K562 (cell line): ENCODE measurements at regions not wholly inside any gene's neighbourhood (a gene's known extent, or its start where the extent isn't known, plus 50 kb on each side); places are given as distances from the start of the nearest gene placed in this dataset.

Source experiments
- ATAC-seq: fragments of 200-7000 bp; cut with Tn5 transposase; 3 replicates; pipeline ENCODE4 v1.9.1; 2020; ENCODE audit warnings: moderate library complexity
- BruUV-seq: library from RNA; stranded (reverse); fragments of 400-500 nt; replicated peaks from 2 replicates; lab custom pipeline; 2021; lab: Mats Ljungman, UMichigan
- CTCF ChIA-PET: fragments of 300-600 bp; formaldehyde crosslinking; extraction: SDS; loops from one replicate; lab custom pipeline; 2021; ENCODE audit warnings: low intra/inter-chr PET ratio; lab: Yijun Ruan, JAX
- POLR2A ChIA-PET: fragments of 300-600, 350-650 bp; sonication (Branson Sonifier 250); formaldehyde crosslinking; extraction: SDS; loops from one replicate; lab custom pipeline; 2021; ENCODE audit warnings: antibody characterized with exemption, inconsistent platforms; lab: Yijun Ruan, JAX
- DNase-seq, 4 experiments: peaks; one replicate each; pipeline versions ENCODE4 v3.0.0 to v3.0.0-alpha.2; 2011 to 2018; ENCODE audit warnings: low spot score in 3 of 4, mixed read lengths in 3 of 4; ENCODE audit errors: extremely low read depth in 1 of 4
- FAIRE-seq: peaks from 2 replicates; lab custom pipeline; 2011; peaks lifted over from hg19 to GRCh38; lab: Jason Lieb, UNC
- H2AFZ ChIP-seq: 2 replicates; pipeline ENCODE4 v1.6.0; 2011; ENCODE audit warnings: low read depth, low read length, control low read depth, inconsistent platforms
- H3K27ac ChIP-seq: fragments of 200-600 bp; 3 replicates; pipeline ENCODE4 v1.8.0; 2011; ENCODE audit warnings: low read depth, mild to moderate bottlenecking, control low read depth, inconsistent platforms, low read length, moderate library complexity, mixed read lengths; ENCODE audit errors: extremely low read depth
- H3K27me3 ChIP-seq, 2 experiments: fragments of 300-600 bp in 1 of 2; 2 replicates in 1 of 2; 3 replicates in 1 of 2; pipeline versions ENCODE4 v1.6.0 to v1.8.0; 2011; ENCODE audit warnings: inconsistent platforms in 2 of 2, low read length in 2 of 2, mild to moderate bottlenecking in 1 of 2, mixed read lengths in 1 of 2, moderate library complexity in 1 of 2; ENCODE audit not compliant: control insufficient read depth in 2 of 2, insufficient read depth in 2 of 2
- H3K36me3 ChIP-seq: fragments of 300-600 bp; 3 replicates; pipeline ENCODE4 v1.8.0; 2011; ENCODE audit warnings: mild to moderate bottlenecking, low read length, inconsistent platforms; ENCODE audit not compliant: control insufficient read depth, insufficient read depth
- H3K4me1 ChIP-seq, 2 experiments: fragments of 200-600 bp in 1 of 2; replicated peaks in 1 of 2; 2 replicates in 1 of 2; 3 replicates in 1 of 2; pipeline versions ENCODE4 v1.5.1 to v1.8.0; 2011; ENCODE audit warnings: inconsistent platforms in 2 of 2, low read length in 2 of 2, mild to moderate bottlenecking in 1 of 2, mixed read lengths in 1 of 2, moderate library complexity in 1 of 2; ENCODE audit not compliant: control insufficient read depth in 2 of 2, insufficient read depth in 2 of 2
- H3K4me2 ChIP-seq: 2 replicates; pipeline ENCODE4 v1.6.1; 2011; ENCODE audit warnings: low read length, control low read depth, inconsistent platforms, mixed read lengths; ENCODE audit not compliant: insufficient read depth
- H3K4me3 ChIP-seq: fragments of 200-600 bp; sonication (generic), shearing (Covaris generic); 2 replicates; pipeline ENCODE4 v1.5.1; 2016; ENCODE audit warnings: control low read depth, inconsistent platforms
- H3K79me2 ChIP-seq: fragments of 200-600 bp; 3 replicates; pipeline ENCODE4 v1.8.0; 2011; ENCODE audit warnings: low read length, inconsistent platforms; ENCODE audit not compliant: control insufficient read depth, insufficient read depth
- H3K9ac ChIP-seq, 2 experiments: 2 replicates each; pipeline versions ENCODE4 v1.6.0 to v1.6.1; 2011; ENCODE audit warnings: low read depth in 2 of 2, low read length in 2 of 2, control low read depth in 1 of 2, inconsistent platforms in 1 of 2, mild to moderate bottlenecking in 1 of 2, mixed read lengths in 1 of 2; ENCODE audit not compliant: insufficient read depth in 1 of 2
- H3K9me1 ChIP-seq: one replicate; pipeline ENCODE4 v1.6.0; 2011; ENCODE audit warnings: inconsistent platforms, mild to moderate bottlenecking, low read length, moderate library complexity; ENCODE audit not compliant: control insufficient read depth, insufficient read depth
- H3K9me3 ChIP-seq: replicated peaks from 2 replicates; pipeline ENCODE4 v1.5.1; 2011; ENCODE audit warnings: low read depth, low read length, inconsistent platforms; ENCODE audit not compliant: control insufficient read depth, insufficient read depth
- H4K20me1 ChIP-seq: replicated peaks from 2 replicates; pipeline ENCODE4 v1.6.1; 2011; ENCODE audit warnings: low read length, inconsistent platforms, mixed read lengths; ENCODE audit not compliant: control insufficient read depth, insufficient read depth
- CBX1 ChIP-seq: sonication (generic); IDR thresholded peaks from 2 replicates; pipeline ENCODE4 v1.6.1; 2016; ENCODE audit warnings: antibody characterized with exemption, low read depth, mild to moderate bottlenecking
- COPS2 ChIP-seq: fragments of 450-650 bp; conservative IDR thresholded peaks from 2 replicates; pipeline ENCODE4 v1.6.1; 2016; ENCODE audit warnings: mild to moderate bottlenecking, moderate library complexity
- NRF1 ChIP-seq, 2 experiments: fragments of 450-650 bp; IDR thresholded peaks in 1 of 2; conservative IDR thresholded peaks in 1 of 2; 2 replicates each; pipeline ENCODE4 v1.6.1; 2014; ENCODE audit warnings: mild to moderate bottlenecking in 2 of 2
- NUFIP1 ChIP-seq: fragments of 450-650 bp; IDR thresholded peaks from 2 replicates; pipeline ENCODE4 v1.6.1; 2018; ENCODE audit not compliant: partially characterized antibody
- POLR2A ChIP-seq: fragments of 450-650 bp; conservative IDR thresholded peaks from 2 replicates; pipeline ENCODE4 v1.6.1; 2016
- RAD21 ChIP-seq, 2 experiments: fragments of 250-450 bp in 1 of 2; fragments of 450-650 bp in 1 of 2; sonication (Bioruptor Pico) in 1 of 2; formaldehyde crosslinking in 1 of 2; IDR thresholded peaks in 1 of 2; conservative IDR thresholded peaks in 1 of 2; 2 replicates each; pipeline versions ENCODE4 v1.4.0 to v1.8.0; 2020 to 2022; ENCODE audit warnings: mild to moderate bottlenecking in 2 of 2, moderate library complexity in 1 of 2
- RBM34 ChIP-seq: fragments of 200-400 bp; formaldehyde crosslinking; IDR thresholded peaks from 2 replicates; pipeline ENCODE4 v1.6.1; 2018; ENCODE audit warnings: low read length, borderline replicate concordance; ENCODE audit not compliant: insufficient read depth
- RFX1 ChIP-seq: fragments of 450-650 bp; IDR thresholded peaks from 2 replicates; pipeline ENCODE4 v1.6.1; 2016; ENCODE audit warnings: mild to moderate bottlenecking, moderate library complexity
- RUNX1 ChIP-seq: sonication (generic); IDR thresholded peaks from 2 replicates; pipeline ENCODE4 v1.6.1; 2016; ENCODE audit warnings: antibody characterized with exemption, low read depth
- ZKSCAN3 ChIP-seq: fragments of 250-450 bp; sonication (Bioruptor Pico); IDR thresholded peaks from 2 replicates; pipeline ENCODE4 v1.4.0; 2020
- ZNF280A ChIP-seq: fragments of 450-650 bp; IDR thresholded peaks from 2 replicates; pipeline ENCODE4 v1.6.1; 2018; ENCODE audit warnings: mild to moderate bottlenecking, low read depth; ENCODE audit not compliant: partially characterized antibody
- ZNF445 ChIP-seq: fragments of 250-450 bp; sonication (Bioruptor Pico); IDR thresholded peaks from 2 replicates; pipeline ENCODE4 v1.4.0; 2020; ENCODE audit warnings: low read depth, mild to moderate bottlenecking, moderate library complexity
- ZNF551 ChIP-seq: fragments of 250-450 bp; sonication (Bioruptor Pico); IDR thresholded peaks from 2 replicates; pipeline ENCODE4 v1.5.0; 2021; ENCODE audit warnings: mild to moderate bottlenecking, moderate library complexity
- ZNF76 ChIP-seq: fragments of 250-450 bp; sonication (Bioruptor Pico); IDR thresholded peaks from 2 replicates; pipeline ENCODE4 v1.4.0; 2020; ENCODE audit warnings: mild to moderate bottlenecking, moderate library complexity, borderline replicate concordance
- WGBS: fragments of 100-300 bp; shearing (Covaris generic); methylation state at CpG from one replicate; pipeline ENCODE4 v1.1.6; 2016; ENCODE audit warnings: low coverage, mixed read lengths; ENCODE audit not compliant: insufficient coverage; ENCODE audit errors: missing lambda C conversion rate; 5-methylcytosine and 5-hydroxymethylcytosine counted together
- in situ Hi-C: fragments of 300-500 bp; cut with MboI; formaldehyde crosslinking; loops from 4 replicates; pipeline ENCODE4 v1.15.0; 2018; ENCODE audit warnings: inconsistent platforms, mixed read lengths
- intact Hi-C: fragments of 100-400 bp; cut with micrococcal nuclease; formaldehyde crosslinking; loops from 2 replicates; pipeline ENCODE4 v1.14.2; 2022
- TF ChIP-seq, protein P1 (sequence below): fragments of 450-650 bp; formaldehyde crosslinking; IDR thresholded peaks from 2 replicates; pipeline ENCODE4 v1.4.0; 2022; ENCODE audit warnings: missing genetic modification characterization

- FAIRE-seq (no peak), DNase-seq (no peak), ATAC-seq (no peak)
- Histone ChIP-seq H3K9ac (no peak overlapping the region), H3K27ac (no peak overlapping the region), H3K4me3 (no peak overlapping the region), H2AFZ (no peak overlapping the region), H3K36me3 (no peaks in the 10 kb centered on the region), H3K9me3 (no peaks in the 10 kb centered on the region), H3K9me1 (no peaks in the 10 kb centered on the region), H3K79me2 (no peaks in the 10 kb centered on the region), H3K4me1 (no peaks in the 10 kb centered on the region), H3K27me3 (peaks cover 0 to 14% of the 10 kb centered on the region in 2 experiments; a peak in 4 of 5 replicates), H3K4me2 (no peak overlapping the region), H4K20me1 (no peaks in the 10 kb centered on the region)
- in situ Hi-C loops (no loop called here), intact Hi-C loops (no loop called here)
- no peak for TF ChIP-seq COPS2
- no peak for TF ChIP-seq NUFIP1
- no peak for TF ChIP-seq NRF1 (conservative IDR thresholded peaks at IDR 0.05 in 1 of 2, IDR thresholded peaks at IDR 0.05 in 1 of 2)
- TF ChIP-seq ZNF551 (CRISPR knock-in tag) = no peak
- TF ChIP-seq, protein P1, sequence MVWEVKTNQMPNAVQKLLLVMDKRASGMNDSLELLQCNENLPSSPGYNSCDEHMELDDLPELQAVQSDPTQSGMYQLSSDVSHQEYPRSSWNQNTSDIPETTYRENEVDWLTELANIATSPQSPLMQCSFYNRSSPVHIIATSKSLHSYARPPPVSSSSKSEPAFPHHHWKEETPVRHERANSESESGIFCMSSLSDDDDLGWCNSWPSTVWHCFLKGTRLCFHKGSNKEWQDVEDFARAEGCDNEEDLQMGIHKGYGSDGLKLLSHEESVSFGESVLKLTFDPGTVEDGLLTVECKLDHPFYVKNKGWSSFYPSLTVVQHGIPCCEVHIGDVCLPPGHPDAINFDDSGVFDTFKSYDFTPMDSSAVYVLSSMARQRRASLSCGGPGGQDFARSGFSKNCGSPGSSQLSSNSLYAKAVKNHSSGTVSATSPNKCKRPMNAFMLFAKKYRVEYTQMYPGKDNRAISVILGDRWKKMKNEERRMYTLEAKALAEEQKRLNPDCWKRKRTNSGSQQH (CRISPR knock-in tag) = no peak
- TF ChIP-seq RUNX1 = no peak
- no peak for TF ChIP-seq RFX1
- TF ChIP-seq ZNF445 (CRISPR knock-in tag) = no peak
- no peak for TF ChIP-seq RBM34
- no peak for TF ChIP-seq RAD21 (CRISPR knock-in tag; conservative IDR thresholded peaks at IDR 0.05 in 1 of 2, IDR thresholded peaks at IDR 0.05 in 1 of 2)
- no peak for TF ChIP-seq ZNF280A
- no peak for TF ChIP-seq ZNF76 (CRISPR knock-in tag)
- no peak for TF ChIP-seq POLR2A
- TF ChIP-seq CBX1 = no peak
- TF ChIP-seq ZKSCAN3 = no peak
- POLR2A ChIA-PET = interaction anchor here (1.0 kb wide), 1 partner anchor 122 kb away, joined by 5 read pairs; no protein-coding TSS in a partner anchor
- under 1% methylated on average over 20 of the region's 20 CpGs for WGBS
- BruUV-seq = no TSS peak
- CTCF ChIA-PET = no interaction called here
Observed at GRCh38 chr2:430291-431040, 142.6 kb upstream of the ALKAL2 start.
